Hepatocyte (in vitro differentiated cells): ENCODE measurements at regions not wholly inside any gene's neighbourhood (a gene's known extent, or its start where the extent isn't known, plus 50 kb on each side); places are given as distances from the start of the nearest gene placed in this dataset.

Experiments used
- CTCF ChIP-seq: fragments of 200-600 bp; sonication (generic); IDR thresholded peaks from 2 replicates; pipeline ENCODE4 v1.5.1; 2016; ENCODE audit warnings: antibody characterized with exemption, mild to moderate bottlenecking; ENCODE audit not compliant: poor library complexity
- EZH2 ChIP-seq: fragments of 200-600 bp; sonication (generic); IDR thresholded peaks from 2 replicates; pipeline ENCODE4 v1.6.1; 2016; ENCODE audit warnings: antibody characterized with exemption, mild to moderate bottlenecking, borderline replicate concordance

- TF ChIP-seq CTCF (no peak), EZH2 (no peak)
Observed at GRCh38 chr5:124418390-124418789, 328.0 kb downstream of the ZNF608 start.
